ENCODE measurements at regions not wholly inside any gene's neighbourhood (a gene's known extent, or its start where the extent isn't known, plus 50 kb on each side); places are given as distances from the start of the nearest gene placed in this dataset.

DNA sequence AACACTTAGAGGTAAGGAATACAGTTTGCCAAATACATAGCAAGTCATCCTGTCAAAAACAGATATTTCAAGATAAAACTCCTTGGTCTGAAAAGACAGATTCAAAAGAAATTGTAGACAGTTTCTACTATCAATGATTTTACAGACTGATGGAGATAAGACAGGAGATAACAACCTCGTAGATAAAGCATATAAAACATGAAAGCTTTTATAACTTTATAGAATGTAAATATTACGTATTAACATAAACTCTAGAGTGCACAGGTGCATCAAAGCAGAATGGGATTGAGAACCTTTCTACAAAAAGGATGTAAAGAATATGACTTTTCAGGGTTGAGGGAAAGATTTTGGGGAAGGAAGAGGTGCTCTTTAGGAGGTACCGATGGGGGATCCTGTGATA lies 158.0 kb upstream of the CENPW start:
- ATAC-seq (no peak), DNase-seq (no peak)
- no peaks in the 10 kb centered on the region for H3K79me2 ChIP-seq (ENCODE audit: low read length)
- H3K36me3 ChIP-seq (ENCODE audit: low read depth, low read length) = no peaks in the 10 kb centered on the region
- H3K27ac ChIP-seq (ENCODE audit: low read length) = peak overlapping the region; percentile 99
- H3K9me3 ChIP-seq (ENCODE audit: low read length) = no peaks in the 10 kb centered on the region
- H3K4me2 ChIP-seq (ENCODE audit: low read length) = peak overlapping the region; percentile 23; the same call in 1 of the 2 replicates
- no peak for TF ChIP-seq EZH2 (IDR thresholded peaks at IDR 0.05; ENCODE audit: low read length, unreplicated experiment)
- TF ChIP-seq, protein P1, sequence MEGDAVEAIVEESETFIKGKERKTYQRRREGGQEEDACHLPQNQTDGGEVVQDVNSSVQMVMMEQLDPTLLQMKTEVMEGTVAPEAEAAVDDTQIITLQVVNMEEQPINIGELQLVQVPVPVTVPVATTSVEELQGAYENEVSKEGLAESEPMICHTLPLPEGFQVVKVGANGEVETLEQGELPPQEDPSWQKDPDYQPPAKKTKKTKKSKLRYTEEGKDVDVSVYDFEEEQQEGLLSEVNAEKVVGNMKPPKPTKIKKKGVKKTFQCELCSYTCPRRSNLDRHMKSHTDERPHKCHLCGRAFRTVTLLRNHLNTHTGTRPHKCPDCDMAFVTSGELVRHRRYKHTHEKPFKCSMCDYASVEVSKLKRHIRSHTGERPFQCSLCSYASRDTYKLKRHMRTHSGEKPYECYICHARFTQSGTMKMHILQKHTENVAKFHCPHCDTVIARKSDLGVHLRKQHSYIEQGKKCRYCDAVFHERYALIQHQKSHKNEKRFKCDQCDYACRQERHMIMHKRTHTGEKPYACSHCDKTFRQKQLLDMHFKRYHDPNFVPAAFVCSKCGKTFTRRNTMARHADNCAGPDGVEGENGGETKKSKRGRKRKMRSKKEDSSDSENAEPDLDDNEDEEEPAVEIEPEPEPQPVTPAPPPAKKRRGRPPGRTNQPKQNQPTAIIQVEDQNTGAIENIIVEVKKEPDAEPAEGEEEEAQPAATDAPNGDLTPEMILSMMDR (conservative IDR thresholded peaks at IDR 0.05; ENCODE audit: low read depth, low read length) = no peak
- intact Hi-C loops (cut with micrococcal nuclease) = loop anchor here (5.0 kb wide), 1 partner anchor 140 kb away; no protein-coding TSS in a partner anchor
- POLR2A ChIA-PET (ENCODE audit: unreplicated experiment) = no interaction called here
- no peak overlapping the region for H3K4me3 ChIP-seq (ENCODE audit: low read length)
- peak overlapping the region; percentile 91 for H3K9ac ChIP-seq (ENCODE audit: low read length)
- H3K4me1 ChIP-seq (ENCODE audit: insufficient read depth, low read length) = peaks cover 40% of the 10 kb centered on the region
- H3F3A ChIP-seq (ENCODE audit: low read length, unreplicated experiment) = no peaks in the 10 kb centered on the region
- no peak overlapping the region for H2AFZ ChIP-seq (ENCODE audit: low read length)
- CTCF ChIA-PET = no interaction called here
- no peaks in the 10 kb centered on the region for H3K27me3 ChIP-seq (ENCODE audit: low read length)
- BruUV-seq (replicated peaks) = no TSS peak
- no peaks in the 10 kb centered on the region for H4K20me1 ChIP-seq (ENCODE audit: low read length)
- H3K9me2 ChIP-seq (replicated peaks; ENCODE audit: low read length) = no peaks in the 10 kb centered on the region

DNA sequence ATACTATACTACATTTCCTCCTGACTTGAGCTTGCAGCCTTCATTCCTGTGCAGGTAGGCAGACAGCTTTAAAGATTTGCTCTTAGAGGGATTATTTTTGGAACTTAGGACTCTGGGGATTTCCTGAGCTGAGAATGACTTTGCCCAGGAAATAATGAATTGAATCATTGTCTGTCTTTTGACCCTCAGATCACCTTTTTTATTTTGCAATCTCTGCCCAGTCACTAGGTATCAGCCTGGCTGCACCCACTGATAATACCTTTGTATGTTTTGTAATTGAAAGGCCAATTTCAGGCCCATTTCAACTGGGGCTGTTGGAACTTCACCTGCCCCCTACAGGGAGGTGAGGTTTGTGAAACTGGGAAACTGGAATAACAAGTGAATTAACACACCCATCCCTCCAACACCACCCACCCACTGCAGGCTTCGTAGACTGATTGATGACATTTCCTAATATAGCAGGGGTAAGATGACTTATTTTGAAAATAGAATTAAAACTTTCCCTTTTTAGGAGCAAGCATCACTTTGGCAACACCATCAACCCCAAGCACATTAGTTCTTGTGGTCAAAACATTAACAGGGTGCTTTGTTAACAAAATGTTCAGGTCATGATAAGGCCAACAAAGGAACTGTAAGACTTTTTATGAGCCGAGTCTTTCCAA lies 157.1 kb upstream of the CENPW start:
- no peaks in the 10 kb centered on the region for H4K20me1 ChIP-seq (ENCODE audit: low read length)
- peak overlapping the region; percentile 23 for H3K4me2 ChIP-seq (ENCODE audit: low read length)
- TF ChIP-seq EZH2phosphoT487 (IDR thresholded peaks at IDR 0.05; ENCODE audit: borderline replicate concordance, low read length) = no peak
- no peak for TF ChIP-seq EZH2 (IDR thresholded peaks at IDR 0.05; ENCODE audit: low read length, unreplicated experiment)
- TF ChIP-seq, protein P1 (conservative IDR thresholded peaks at IDR 0.05; ENCODE audit: low read depth, low read length) = no peak; the same call in 1 of the 2 replicates
- ChIA-PET CTCF (no interaction called here), POLR2A (ENCODE audit: unreplicated experiment) (no interaction called here)
- H3K4me3 ChIP-seq (ENCODE audit: low read length) = no peak overlapping the region
- H2AFZ ChIP-seq (ENCODE audit: low read length) = no peak overlapping the region
- peak overlapping the region; percentile 91 for H3K9ac ChIP-seq (ENCODE audit: low read length)
- intact Hi-C loops (cut with micrococcal nuclease) = loop anchor here (5.0 kb wide), 1 partner anchor 140 kb away; no protein-coding TSS in a partner anchor
- no peaks in the 10 kb centered on the region for H3K79me2 ChIP-seq (ENCODE audit: low read length)
- H3K36me3 ChIP-seq (ENCODE audit: low read depth, low read length) = no peaks in the 10 kb centered on the region
- H3K27ac ChIP-seq (ENCODE audit: low read length) = peak overlapping the region; percentile 99
- H3K9me2 ChIP-seq (replicated peaks; ENCODE audit: low read length) = no peaks in the 10 kb centered on the region
- ATAC-seq (no peak), DNase-seq (peak; percentile 68)
- no peaks in the 10 kb centered on the region for H3K9me3 ChIP-seq (ENCODE audit: low read length)
- no TSS peak for BruUV-seq (replicated peaks)
- peaks cover 42% of the 10 kb centered on the region for H3K4me1 ChIP-seq (ENCODE audit: insufficient read depth, low read length)
- H3F3A ChIP-seq (ENCODE audit: low read length, unreplicated experiment) = no peaks in the 10 kb centered on the region
- H3K27me3 ChIP-seq (ENCODE audit: low read length) = no peaks in the 10 kb centered on the region

DNA sequence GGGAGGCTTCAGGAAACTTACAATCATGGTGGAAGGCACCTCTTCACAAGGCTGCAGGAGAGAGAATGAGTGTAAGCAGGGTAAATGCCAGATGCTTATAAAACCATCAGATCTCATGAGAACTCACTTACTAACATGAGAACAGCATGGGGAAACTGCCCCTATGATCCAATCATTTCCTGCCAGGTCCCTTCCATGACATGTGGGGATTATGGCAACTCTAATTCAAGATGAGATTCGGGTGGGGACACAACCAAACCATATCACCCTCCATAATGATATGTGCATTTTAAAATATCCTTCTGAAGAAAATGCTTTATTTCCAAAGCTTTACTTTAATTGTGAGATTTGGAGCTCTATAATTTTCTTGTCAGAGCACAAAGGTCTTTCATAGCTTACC lies 154.1 kb upstream of the CENPW start:
- intact Hi-C loops (cut with micrococcal nuclease) = no loop called here
- ATAC-seq = no peak
- BruUV-seq (replicated peaks) = no TSS peak
- Histone ChIP-seq H3K27ac (ENCODE audit: low read length) (no peak overlapping the region), H3K36me3 (ENCODE audit: low read depth, low read length) (no peaks in the 10 kb centered on the region), H3K9me3 (ENCODE audit: low read length) (no peaks in the 10 kb centered on the region), H3K79me2 (ENCODE audit: low read length) (no peaks in the 10 kb centered on the region), H3F3A (ENCODE audit: low read length, unreplicated experiment) (no peaks in the 10 kb centered on the region), H2AFZ (ENCODE audit: low read length) (no peak overlapping the region), H4K20me1 (ENCODE audit: low read length) (no peaks in the 10 kb centered on the region), H3K4me1 (ENCODE audit: insufficient read depth, low read length) (peaks cover 40% of the 10 kb centered on the region), H3K9me2 (replicated peaks; ENCODE audit: low read length) (no peaks in the 10 kb centered on the region), H3K4me2 (ENCODE audit: low read length) (no peak overlapping the region), H3K27me3 (ENCODE audit: low read length) (no peaks in the 10 kb centered on the region), H3K9ac (ENCODE audit: low read length) (no peak overlapping the region), H3K4me3 (ENCODE audit: low read length) (no peak overlapping the region)
- POLR2A ChIA-PET (ENCODE audit: unreplicated experiment) = no interaction called here
- DNase-seq = no peak
- CTCF ChIA-PET = no interaction called here
- TF ChIP-seq EZH2phosphoT487 (IDR thresholded peaks at IDR 0.05; ENCODE audit: borderline replicate concordance, low read length) (no peak), EZH2 (IDR thresholded peaks at IDR 0.05; ENCODE audit: low read length, unreplicated experiment) (no peak)
- TF ChIP-seq, protein P1 (conservative IDR thresholded peaks at IDR 0.05; ENCODE audit: low read depth, low read length) = no peak
